ENCODE measurements at regions not wholly inside any gene's neighbourhood (a gene's known extent, or its start where the extent isn't known, plus 50 kb on each side); places are given as distances from the start of the nearest gene placed in this dataset.

DNA sequence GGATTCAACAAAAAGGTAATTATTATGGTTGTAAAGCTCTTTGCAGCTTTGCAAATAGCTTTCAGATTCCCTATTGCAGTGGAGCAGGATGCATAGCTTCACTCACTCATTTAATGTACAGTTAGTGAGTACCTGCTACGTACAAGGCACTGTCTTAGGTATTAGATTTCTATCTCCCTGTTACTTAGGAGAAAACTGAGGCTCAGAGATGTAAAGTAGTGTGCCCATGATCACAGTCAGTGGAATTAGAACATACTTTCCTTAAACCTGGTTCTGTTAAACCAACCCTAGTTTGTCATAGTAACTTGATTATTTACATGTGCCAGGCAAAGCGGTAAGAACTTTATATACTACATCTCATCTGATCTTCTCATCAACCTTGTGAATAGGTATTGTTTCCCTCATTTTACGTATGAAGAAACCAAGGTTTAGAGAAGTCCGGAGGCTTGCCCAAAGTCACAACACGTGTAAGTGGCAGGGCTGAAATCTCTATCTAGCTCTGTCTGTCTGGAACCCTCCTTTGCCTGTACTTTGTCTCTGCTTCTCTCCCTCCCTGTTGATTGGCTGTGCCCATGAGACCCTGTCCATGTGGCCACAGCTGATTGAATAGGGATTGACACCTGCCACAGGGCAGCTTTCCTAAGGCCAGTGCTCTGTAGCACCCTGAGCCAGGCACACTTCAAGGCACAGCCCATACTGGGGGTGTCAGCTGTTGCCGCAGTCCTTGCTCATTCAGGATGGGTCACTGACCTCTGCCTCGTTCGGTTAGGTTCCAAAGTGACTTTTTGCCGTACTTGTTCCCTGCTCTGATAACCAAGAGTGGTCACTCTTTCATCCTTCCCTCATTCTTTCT is 63.8 kb upstream of the PRSS23 start:
- TF ChIP-seq, protein P1, sequence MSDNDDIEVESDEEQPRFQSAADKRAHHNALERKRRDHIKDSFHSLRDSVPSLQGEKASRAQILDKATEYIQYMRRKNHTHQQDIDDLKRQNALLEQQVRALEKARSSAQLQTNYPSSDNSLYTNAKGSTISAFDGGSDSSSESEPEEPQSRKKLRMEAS (IDR thresholded peaks at IDR 0.05) = no peak
- TF ChIP-seq RAD21 (IDR thresholded peaks at IDR 0.05) (no peak), GABPA (IDR thresholded peaks at IDR 0.05 in 1 of 2, conservative IDR thresholded peaks at IDR 0.05 in 1 of 2) (no peak), EGR1 (IDR thresholded peaks at IDR 0.05; ENCODE audit: low read depth in 2 of 2) (no peak), RXRA (IDR thresholded peaks at IDR 0.05) (no peak), SP1 (IDR thresholded peaks at IDR 0.05) (no peak), FOXA1 (IDR thresholded peaks at IDR 0.05) (no peak), TAF1 (conservative IDR thresholded peaks at IDR 0.05) (no peak), JUND (IDR thresholded peaks at IDR 0.05) (no peak), HNF4G (IDR thresholded peaks at IDR 0.05) (no peak), YY1 (IDR thresholded peaks at IDR 0.05) (no peak)
- TF ChIP-seq, protein P2, sequence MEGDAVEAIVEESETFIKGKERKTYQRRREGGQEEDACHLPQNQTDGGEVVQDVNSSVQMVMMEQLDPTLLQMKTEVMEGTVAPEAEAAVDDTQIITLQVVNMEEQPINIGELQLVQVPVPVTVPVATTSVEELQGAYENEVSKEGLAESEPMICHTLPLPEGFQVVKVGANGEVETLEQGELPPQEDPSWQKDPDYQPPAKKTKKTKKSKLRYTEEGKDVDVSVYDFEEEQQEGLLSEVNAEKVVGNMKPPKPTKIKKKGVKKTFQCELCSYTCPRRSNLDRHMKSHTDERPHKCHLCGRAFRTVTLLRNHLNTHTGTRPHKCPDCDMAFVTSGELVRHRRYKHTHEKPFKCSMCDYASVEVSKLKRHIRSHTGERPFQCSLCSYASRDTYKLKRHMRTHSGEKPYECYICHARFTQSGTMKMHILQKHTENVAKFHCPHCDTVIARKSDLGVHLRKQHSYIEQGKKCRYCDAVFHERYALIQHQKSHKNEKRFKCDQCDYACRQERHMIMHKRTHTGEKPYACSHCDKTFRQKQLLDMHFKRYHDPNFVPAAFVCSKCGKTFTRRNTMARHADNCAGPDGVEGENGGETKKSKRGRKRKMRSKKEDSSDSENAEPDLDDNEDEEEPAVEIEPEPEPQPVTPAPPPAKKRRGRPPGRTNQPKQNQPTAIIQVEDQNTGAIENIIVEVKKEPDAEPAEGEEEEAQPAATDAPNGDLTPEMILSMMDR (IDR thresholded peaks at IDR 0.05; ENCODE audit: low read depth, low read length, missing input control) = no peak
- TF ChIP-seq, protein P3, sequence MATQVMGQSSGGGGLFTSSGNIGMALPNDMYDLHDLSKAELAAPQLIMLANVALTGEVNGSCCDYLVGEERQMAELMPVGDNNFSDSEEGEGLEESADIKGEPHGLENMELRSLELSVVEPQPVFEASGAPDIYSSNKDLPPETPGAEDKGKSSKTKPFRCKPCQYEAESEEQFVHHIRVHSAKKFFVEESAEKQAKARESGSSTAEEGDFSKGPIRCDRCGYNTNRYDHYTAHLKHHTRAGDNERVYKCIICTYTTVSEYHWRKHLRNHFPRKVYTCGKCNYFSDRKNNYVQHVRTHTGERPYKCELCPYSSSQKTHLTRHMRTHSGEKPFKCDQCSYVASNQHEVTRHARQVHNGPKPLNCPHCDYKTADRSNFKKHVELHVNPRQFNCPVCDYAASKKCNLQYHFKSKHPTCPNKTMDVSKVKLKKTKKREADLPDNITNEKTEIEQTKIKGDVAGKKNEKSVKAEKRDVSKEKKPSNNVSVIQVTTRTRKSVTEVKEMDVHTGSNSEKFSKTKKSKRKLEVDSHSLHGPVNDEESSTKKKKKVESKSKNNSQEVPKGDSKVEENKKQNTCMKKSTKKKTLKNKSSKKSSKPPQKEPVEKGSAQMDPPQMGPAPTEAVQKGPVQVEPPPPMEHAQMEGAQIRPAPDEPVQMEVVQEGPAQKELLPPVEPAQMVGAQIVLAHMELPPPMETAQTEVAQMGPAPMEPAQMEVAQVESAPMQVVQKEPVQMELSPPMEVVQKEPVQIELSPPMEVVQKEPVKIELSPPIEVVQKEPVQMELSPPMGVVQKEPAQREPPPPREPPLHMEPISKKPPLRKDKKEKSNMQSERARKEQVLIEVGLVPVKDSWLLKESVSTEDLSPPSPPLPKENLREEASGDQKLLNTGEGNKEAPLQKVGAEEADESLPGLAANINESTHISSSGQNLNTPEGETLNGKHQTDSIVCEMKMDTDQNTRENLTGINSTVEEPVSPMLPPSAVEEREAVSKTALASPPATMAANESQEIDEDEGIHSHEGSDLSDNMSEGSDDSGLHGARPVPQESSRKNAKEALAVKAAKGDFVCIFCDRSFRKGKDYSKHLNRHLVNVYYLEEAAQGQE (IDR thresholded peaks at IDR 0.05) = no peak

Measured in liver (tissue), 3 donors.